DND-41 (cell line): ENCODE measurements at regions not wholly inside any gene's neighbourhood (a gene's known extent, or its start where the extent isn't known, plus 50 kb on each side); places are given as distances from the start of the nearest gene placed in this dataset.
"Not testable (repeated sequence)": the region's sequence is repeated elsewhere in the genome, so short reads cannot be mapped to it uniquely, and the experiment has no call there.

ENCODE experiments used
- ATAC-seq: fragments of 200-7000 bp; cut with Tn5 transposase; 3 replicates; pipeline ENCODE4 v1.9.1; 2021; ENCODE audit warnings: low read depth; ENCODE audit not compliant: insufficient read depth
- DNase-seq: peaks from one replicate; pipeline ENCODE4 v3.0.0-alpha.2; 2020
- H2AFZ ChIP-seq: 2 replicates; pipeline ENCODE4 v1.6.0; 2012; ENCODE audit warnings: low read depth, low read length
- H3K27ac ChIP-seq: 2 replicates; pipeline ENCODE4 v1.5.1; 2012; ENCODE audit warnings: low read length, inconsistent platforms
- H3K27me3 ChIP-seq: fragments of 200-600 bp; sonication (generic); 2 replicates; pipeline ENCODE4 v1.6.0; 2012; ENCODE audit warnings: low read length, mild to moderate bottlenecking, inconsistent platforms; ENCODE audit not compliant: insufficient read depth, poor library complexity
- H3K36me3 ChIP-seq: 2 replicates; pipeline ENCODE4 v1.5.1; 2012; ENCODE audit warnings: low read length, inconsistent platforms; ENCODE audit not compliant: insufficient read depth
- H3K4me1 ChIP-seq: 2 replicates; pipeline ENCODE4 v1.5.1; 2012; ENCODE audit warnings: mild to moderate bottlenecking, low read length; ENCODE audit not compliant: insufficient read depth
- H3K4me2 ChIP-seq: 2 replicates; pipeline ENCODE4 v1.6.0; 2012; ENCODE audit warnings: mild to moderate bottlenecking, moderate library complexity, low read length, inconsistent platforms; ENCODE audit not compliant: insufficient read depth
- H3K4me3 ChIP-seq, 2 experiments: fragments of 200-600 bp in 1 of 2; shearing (Covaris generic) in 1 of 2; 2 replicates each; pipeline ENCODE4 v1.5.1; 2012 to 2016; ENCODE audit warnings: inconsistent platforms in 2 of 2, low read length in 2 of 2, mild to moderate bottlenecking in 2 of 2, low read depth in 1 of 2, moderate library complexity in 1 of 2
- H3K79me2 ChIP-seq: 2 replicates; pipeline ENCODE4 v1.6.0; 2012; ENCODE audit warnings: low read length, inconsistent platforms; ENCODE audit not compliant: insufficient read depth
- H3K9ac ChIP-seq: 2 replicates; pipeline ENCODE4 v1.6.0; 2012; ENCODE audit warnings: low read depth, mild to moderate bottlenecking, inconsistent platforms, low read length, moderate library complexity
- H3K9me3 ChIP-seq: 2 replicates; pipeline ENCODE4 v1.5.1; 2012; ENCODE audit warnings: low read length, moderate library complexity, mild to moderate bottlenecking, inconsistent platforms; ENCODE audit not compliant: insufficient read depth, severe bottlenecking
- H4K20me1 ChIP-seq: 2 replicates; pipeline ENCODE4 v1.6.0; 2012; ENCODE audit warnings: low read length; ENCODE audit not compliant: insufficient read depth

- not testable (repeated sequence) for H3K27ac ChIP-seq, H3K79me2 ChIP-seq, H4K20me1 ChIP-seq, H3K9me3 ChIP-seq, H3K36me3 ChIP-seq, DNase-seq, H3K27me3 ChIP-seq, ATAC-seq, H2AFZ ChIP-seq, H3K9ac ChIP-seq, H3K4me3 ChIP-seq, H3K4me1 ChIP-seq, H3K4me2 ChIP-seq
Measured at GRCh38 chr4:4047202-4047601, 179.5 kb downstream of the OTOP1 start.

- not testable (repeated sequence) for H3K9ac ChIP-seq, ATAC-seq, H3K27ac ChIP-seq
Measured at GRCh38 chr4:4048227-4048626, 178.5 kb downstream of the OTOP1 start.

GRCh38 chr4:4050781-4051180, 175.9 kb downstream of the OTOP1 start:
- ATAC-seq, H3K4me2 ChIP-seq, H3K4me3 ChIP-seq, H3K9ac ChIP-seq, H3K27ac ChIP-seq, H3K9me3 ChIP-seq, H3K79me2 ChIP-seq, H4K20me1 ChIP-seq, DNase-seq, H3K27me3 ChIP-seq, H3K4me1 ChIP-seq, H3K36me3 ChIP-seq, H2AFZ ChIP-seq: not testable (repeated sequence)

More at GRCh38 chr4:4048227-4048626, 178.5 kb downstream of the OTOP1 start:
- H4K20me1 ChIP-seq, H3K4me3 ChIP-seq, H3K36me3 ChIP-seq, H3K9me3 ChIP-seq, H3K79me2 ChIP-seq, H3K27me3 ChIP-seq, DNase-seq, H2AFZ ChIP-seq, H3K4me2 ChIP-seq, H3K4me1 ChIP-seq: not testable (repeated sequence)

GRCh38 chr4:4052933-4053332, 173.8 kb downstream of the OTOP1 start:
- ATAC-seq, H4K20me1 ChIP-seq, H3K9ac ChIP-seq, H3K36me3 ChIP-seq, H3K27ac ChIP-seq, DNase-seq, H3K4me1 ChIP-seq, H3K9me3 ChIP-seq, H3K27me3 ChIP-seq, H3K79me2 ChIP-seq, H2AFZ ChIP-seq, H3K4me3 ChIP-seq, H3K4me2 ChIP-seq: not testable (repeated sequence)

- H3K4me2 ChIP-seq, DNase-seq, H3K27ac ChIP-seq, H3K79me2 ChIP-seq, H3K9ac ChIP-seq, H2AFZ ChIP-seq, H3K36me3 ChIP-seq, H3K27me3 ChIP-seq, H3K4me3 ChIP-seq, H4K20me1 ChIP-seq, ATAC-seq, H3K9me3 ChIP-seq, H3K4me1 ChIP-seq: not testable (repeated sequence)
Measured at GRCh38 chr4:4057226-4057625, 169.5 kb downstream of the OTOP1 start.

- not testable (repeated sequence) for H2AFZ ChIP-seq, H4K20me1 ChIP-seq, H3K9ac ChIP-seq, H3K4me1 ChIP-seq, ATAC-seq, H3K4me2 ChIP-seq, H3K9me3 ChIP-seq, H3K79me2 ChIP-seq, H3K36me3 ChIP-seq, H3K27me3 ChIP-seq, H3K4me3 ChIP-seq, H3K27ac ChIP-seq, DNase-seq
Measured at GRCh38 chr4:4084171-4084570, 142.6 kb downstream of the OTOP1 start.

- ATAC-seq, H3K4me3 ChIP-seq, H3K27ac ChIP-seq, H2AFZ ChIP-seq, H3K4me2 ChIP-seq, H3K9ac ChIP-seq, DNase-seq, H3K9me3 ChIP-seq, H3K27me3 ChIP-seq, H3K4me1 ChIP-seq, H4K20me1 ChIP-seq, H3K36me3 ChIP-seq, H3K79me2 ChIP-seq: not testable (repeated sequence)
Measured at GRCh38 chr4:4089716-4090419, 136.9 kb downstream of the OTOP1 start.

- H3K9ac ChIP-seq, H2AFZ ChIP-seq, H3K4me2 ChIP-seq, H3K4me1 ChIP-seq, ATAC-seq, H3K9me3 ChIP-seq, H3K4me3 ChIP-seq, H3K27me3 ChIP-seq, H4K20me1 ChIP-seq, H3K79me2 ChIP-seq, H3K36me3 ChIP-seq, DNase-seq, H3K27ac ChIP-seq: not testable (repeated sequence)
Measured at GRCh38 chr4:4090720-4091119, 136.0 kb downstream of the OTOP1 start.
